HG03097 (cell line): ENCODE measurements at regions not wholly inside any gene's neighbourhood (a gene's known extent, or its start where the extent isn't known, plus 50 kb on each side); places are given as distances from the start of the nearest gene placed in this dataset.
A peak's percentile ranks its signal among the peaks of the same experiment; 100 is the strongest.
"Not testable (repeated sequence)": the region's sequence is repeated elsewhere in the genome, so short reads cannot be mapped to it uniquely, and the experiment has no call there.

Source experiments
- ATAC-seq: cut with Tn5 transposase; IDR thresholded peaks from one replicate; pipeline ENCODE4 v1.9.1; 2021; ENCODE audit not compliant: unreplicated experiment, low FRiP score

- no peak for ATAC-seq
These were observed 136.3 kb upstream of the FMN2 start for GRCh38 chr1:239955431-239955830.

DNA sequence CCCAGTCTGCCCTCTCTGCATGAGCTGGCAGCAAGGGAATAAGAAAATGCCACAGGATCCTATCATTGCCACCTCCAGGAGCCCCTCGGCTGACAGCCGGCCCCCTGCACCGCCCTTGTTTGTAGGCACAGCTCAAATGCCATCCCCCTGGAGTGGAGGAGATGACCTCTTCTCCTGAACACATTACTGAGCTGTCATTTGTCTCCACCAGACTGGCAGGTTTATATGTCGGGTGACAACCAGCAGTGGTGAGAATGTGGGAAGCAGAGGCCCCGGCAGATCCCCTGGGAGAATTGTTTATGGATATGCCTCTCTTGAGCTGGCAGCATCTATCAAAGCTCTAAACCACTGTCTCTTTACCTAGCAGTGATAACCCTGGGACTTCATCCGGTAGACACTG, 135.4 kb upstream of the FMN2 start:
- ATAC-seq: no peak

DNA sequence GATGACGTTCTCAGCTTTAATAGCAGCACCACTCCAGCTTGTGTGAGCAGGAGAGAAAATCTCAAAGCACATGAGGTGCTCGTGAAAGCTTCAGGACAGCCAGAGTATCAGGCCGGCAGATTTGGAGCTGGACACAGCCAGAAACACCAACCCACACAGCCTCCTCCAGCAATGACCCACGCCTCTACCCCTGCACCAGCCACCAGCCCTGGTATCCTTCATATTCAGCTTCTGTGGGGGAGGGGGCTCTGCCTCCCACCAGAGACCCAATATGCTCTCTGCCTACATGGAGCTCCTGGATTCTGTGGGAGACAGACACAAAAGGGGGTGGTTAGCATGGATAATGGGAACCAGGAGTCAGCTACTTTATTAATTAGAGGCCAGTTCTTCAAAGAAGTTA, 133.6 kb upstream of the FMN2 start:
- no peak for ATAC-seq

DNA sequence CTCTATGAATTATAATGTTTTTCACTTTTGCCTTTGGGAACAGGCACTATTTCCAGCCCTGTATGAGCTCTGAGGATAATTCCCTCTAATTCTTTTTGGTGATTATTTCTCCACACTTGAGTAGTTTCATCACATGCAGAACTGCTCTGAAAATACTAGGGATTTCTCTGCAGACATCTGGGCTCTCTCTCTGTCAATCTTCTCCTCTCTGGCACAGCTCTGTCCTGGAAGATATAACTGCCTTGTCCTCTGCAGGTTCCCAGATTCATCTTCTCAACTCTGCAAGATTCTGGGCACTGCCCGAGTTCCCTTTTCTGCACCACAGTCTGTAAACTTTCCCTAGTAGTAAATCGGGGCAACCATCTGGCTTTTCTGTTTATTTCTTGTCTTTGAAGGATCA, 131.3 kb upstream of the FMN2 start:
- no peak for ATAC-seq

DNA sequence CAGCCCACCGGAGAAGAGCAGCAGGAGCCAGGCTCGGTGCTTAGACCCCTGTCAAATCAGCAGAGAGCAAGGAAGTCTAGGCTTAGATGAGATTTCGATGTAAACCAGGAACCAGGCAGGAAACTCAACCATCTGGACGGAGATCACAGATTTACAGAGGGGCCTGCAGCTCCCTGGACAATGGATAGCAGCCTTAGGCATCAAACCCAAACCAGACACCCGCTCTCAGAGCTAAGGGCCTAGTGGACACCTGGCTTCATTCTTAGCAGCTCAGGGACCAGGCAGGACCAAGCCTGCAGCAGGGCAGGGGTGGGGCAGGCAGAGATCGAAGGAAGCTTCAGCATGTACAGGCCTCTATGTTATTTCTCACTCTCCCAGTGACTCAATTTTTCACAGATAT, 127.8 kb upstream of the FMN2 start:
- no peak for ATAC-seq

DNA sequence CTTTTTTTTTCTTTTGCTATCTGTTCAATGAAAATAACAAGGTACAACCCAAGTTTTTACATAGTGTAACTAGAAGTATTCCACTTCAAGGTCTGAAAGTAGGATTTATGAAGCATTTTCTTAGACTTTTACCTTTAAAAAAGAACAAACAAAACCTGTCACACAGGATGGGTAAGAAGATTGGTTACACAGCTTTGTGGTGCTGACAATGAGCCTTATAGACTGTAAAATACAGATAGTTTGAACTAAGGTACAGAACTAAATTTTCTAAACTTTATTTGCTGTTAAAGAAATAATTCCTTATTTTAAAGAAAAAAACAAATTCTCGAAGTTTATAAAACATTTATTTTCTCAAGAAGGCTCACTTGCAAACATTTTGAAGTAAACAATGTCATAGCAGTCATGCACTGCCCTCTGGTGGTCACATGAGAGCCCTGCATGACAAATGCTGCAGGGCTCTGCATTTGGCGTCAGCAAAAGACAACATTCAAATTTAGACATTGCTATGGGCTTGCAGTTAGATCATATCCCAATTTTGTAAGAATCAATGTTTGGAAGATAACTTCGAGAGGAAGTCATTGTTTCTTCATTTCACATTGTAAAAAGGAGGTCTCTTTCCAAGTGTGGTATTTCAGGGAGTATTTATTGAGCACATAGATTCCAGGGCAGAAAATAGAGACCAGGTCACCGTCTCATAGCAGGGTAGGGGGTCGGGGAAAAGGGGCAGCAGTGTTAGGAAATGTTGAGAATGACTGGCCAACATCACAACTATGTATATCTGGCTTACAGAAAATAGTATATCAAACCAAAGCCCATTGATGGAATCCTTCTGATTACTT, 115.3 kb upstream of the FMN2 start:
- peak; percentile 94 for ATAC-seq

DNA sequence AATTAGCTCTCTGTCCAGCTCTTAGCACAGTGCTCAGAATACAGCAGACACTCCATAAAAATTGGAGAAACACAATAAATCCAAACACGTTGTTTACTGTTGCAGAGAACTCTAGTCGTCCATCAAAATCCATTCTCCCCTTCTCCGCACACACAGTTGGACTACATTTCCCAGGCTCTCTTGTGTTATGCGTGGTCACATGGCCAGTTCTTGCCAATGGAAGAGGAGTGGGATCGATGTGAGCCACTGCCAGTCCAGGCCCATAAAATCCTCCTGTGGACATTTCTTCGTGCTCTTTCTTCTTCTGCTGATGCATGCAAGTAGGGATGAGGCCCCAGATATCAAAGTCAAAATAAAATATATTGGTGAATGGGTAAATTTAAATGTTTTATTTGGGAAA, 114.3 kb upstream of the FMN2 start:
- no peak for ATAC-seq

DNA sequence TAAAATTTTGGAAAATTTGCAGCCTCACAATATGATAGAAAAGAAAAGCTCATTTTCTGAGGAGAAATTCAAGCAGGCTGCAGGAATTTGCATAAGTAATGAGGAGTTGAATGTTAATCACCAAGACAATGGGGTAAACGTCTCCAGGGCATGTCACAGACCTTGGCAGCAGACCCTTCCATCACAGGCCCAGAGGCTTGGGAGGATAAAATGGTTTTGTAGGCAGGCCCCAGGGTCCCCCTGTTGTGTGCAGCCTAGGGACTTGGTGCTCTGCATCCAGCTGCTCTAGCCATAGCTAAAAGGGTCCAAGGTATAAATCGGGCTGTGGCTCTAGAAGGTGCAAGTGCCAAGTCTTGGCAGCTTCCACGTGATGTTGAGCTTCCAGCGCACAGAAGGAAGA, 112.2 kb upstream of the FMN2 start:
- ATAC-seq: no peak

- ATAC-seq: no peak
These were observed 108.9 kb upstream of the FMN2 start for GRCh38 chr1:239982762-239983161.

DNA sequence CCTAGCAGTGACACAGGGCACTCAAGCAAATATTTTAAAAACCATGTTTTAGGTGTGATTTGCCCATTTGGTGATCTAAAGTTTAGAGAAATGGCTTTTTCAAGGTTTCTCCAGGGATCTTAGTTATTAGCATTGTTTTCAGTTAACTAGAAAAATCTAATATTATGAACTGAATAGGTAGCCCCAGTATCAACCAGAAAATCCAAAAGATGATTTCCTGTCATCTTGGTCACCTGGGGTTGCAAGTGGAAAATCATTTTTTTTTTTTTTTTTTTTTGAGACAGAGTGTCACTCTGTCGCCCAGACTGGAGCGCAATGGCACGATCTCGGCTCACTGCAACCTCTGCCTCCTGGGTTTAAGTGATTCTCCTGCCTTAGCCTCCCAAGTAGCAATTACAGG, 106.6 kb upstream of the FMN2 start:
- no peak for ATAC-seq

GRCh38 chr1:239987103-239987745, 104.5 kb upstream of the FMN2 start:
- ATAC-seq: no peak

DNA sequence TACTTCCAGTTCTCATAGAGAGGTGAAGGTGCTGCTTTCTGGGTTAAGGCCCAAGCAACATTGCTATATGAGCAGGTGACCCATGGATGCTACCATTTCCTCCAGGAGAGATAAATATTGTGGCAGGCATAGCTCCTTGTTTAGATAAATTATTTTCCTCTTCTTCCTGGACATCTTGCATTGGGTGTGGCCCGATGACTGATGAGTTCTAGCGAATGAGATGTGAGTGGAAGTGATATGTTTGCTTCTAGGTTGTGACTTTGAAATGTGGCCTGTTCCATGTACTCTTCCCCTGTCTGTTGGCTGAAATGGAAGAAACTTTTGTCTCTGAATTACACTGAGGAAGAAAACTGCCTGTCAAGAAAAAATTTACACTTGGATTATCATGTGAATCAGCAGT, 101.7 kb upstream of the FMN2 start:
- ATAC-seq: no peak

DNA sequence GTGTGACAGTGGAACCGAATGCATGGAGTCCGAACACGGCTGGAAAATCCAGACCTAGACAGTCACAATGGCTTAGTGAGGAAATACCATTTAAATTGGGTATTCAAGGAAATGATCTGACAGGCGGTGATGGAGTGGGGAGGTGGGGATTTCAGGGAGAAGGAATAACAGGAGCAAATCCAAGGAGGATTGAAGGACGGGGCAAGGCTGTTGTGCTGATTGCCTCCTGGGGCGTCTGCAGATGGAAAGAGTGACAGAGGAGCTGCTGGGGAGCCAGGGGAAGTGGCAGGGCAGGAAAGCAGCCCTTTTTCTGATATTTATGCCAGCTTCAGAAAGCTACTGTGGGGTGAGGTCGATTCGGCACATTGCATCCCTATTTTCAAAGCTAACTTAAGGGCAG, 99.1 kb upstream of the FMN2 start:
- not testable (repeated sequence) for ATAC-seq

GRCh38 chr1:239993366-239993765, 98.3 kb upstream of the FMN2 start:
- no peak for ATAC-seq

- no peak for ATAC-seq
These were observed 96.4 kb upstream of the FMN2 start for GRCh38 chr1:239995281-239995680.

DNA sequence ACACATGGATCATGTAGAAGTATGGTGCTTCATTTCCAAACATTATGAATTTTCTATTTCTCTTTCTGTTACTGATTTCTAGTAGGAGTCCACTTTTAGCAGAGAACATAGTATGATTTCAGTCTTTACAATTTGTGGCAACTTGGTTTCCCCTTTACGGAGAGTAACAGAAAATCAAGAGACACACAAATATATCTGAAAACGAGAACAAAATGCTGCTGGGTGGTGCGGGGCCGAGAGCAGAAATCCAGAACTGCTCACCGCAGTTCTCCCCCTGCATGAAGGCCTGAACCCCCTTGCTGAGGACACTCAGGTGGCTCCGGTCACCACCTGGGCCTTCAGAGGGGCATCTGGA, 94.5 kb upstream of the FMN2 start:
- no peak for ATAC-seq

DNA sequence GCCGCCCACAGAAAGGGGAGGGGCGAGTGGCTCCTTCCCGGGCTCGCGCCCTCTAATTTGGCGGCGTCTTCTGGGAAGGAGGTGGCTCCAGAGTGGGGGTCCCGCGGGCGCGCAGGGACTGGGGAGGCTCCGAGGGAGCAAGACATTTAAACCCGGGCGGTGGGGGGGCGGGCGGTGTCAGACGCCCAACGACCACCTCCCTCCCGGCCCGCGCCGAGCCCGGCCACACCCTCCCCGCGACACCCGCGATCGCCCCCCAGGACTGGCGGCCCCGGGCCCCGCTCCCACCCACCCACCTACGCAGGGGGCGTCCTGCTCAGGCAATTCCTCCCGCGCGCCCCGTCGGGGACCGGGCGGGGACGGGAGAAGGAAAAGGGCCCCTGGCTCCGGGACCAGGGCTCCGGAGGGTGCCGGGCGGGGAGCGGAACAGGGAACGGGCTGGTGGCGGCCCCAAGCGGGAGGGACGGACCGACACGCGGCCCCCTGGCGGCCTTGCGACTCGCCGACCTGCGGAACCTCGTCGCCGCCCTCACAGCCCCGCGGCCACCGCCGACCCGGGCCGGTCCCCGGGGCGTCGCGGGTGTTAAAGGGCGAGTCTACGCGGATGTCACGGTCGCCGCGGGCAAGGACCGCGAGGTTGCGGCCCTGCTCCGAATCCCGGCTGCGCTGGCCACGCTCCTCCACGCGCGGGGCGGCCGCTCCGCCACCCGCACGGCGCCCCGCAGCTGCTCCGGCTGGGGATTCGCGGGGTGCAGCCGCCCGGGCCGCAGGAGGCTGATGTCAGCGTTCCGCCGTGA, 94.0 kb upstream of the FMN2 start:
- no peak for ATAC-seq

- ATAC-seq: no peak
These were observed 93.4 kb upstream of the FMN2 start for GRCh38 chr1:239998312-239998649.

GRCh38 chr1:239999170-239999569, 92.5 kb upstream of the FMN2 start:
- no peak for ATAC-seq

DNA sequence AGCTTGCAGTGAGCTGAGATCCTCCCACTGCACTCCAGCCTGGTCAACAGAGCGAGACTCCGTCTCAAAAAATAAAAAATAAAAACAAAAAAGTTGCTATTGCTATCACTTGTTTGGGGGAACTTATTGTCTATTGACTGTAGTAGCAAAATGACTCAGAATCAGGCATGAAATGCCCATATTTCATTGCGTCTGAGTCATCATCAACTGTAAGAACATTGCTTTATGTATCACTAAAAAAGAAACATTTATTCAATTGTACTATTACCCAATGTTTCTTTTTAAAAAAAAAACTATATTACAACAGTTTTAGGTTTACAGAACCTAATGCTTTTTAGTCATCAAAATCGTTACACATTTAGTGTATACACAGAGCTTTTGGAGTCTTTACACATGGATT, 91.0 kb upstream of the FMN2 start:
- no peak for ATAC-seq

DNA sequence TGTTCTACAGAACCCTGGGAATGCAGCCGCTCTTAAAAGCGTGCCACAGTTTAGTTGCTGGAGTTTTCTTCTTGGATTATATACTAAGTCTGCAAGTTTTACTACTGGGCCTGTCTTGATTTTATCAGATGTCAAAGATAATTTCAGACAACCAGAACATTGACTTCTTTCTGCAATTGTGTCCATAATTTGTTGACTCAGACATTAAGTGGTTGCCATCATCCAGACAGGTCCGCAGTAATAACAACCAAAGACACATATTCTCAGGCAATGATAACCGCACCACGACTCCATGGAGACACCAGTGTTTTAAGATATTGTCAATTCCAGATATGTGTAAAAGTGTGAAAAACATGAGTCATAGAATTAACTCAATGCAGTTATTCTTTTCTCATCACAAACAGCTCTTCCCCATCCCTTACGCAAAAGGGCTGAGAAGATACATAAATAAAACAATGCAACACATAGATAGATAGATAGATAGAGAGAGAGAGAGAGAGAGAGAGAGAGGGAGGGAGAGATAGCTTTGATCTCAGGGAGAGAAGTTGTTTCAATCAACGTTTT, 90.4 kb upstream of the FMN2 start:
- ATAC-seq: no peak
